HAP-1 (cell line): ENCODE measurements at regions not wholly inside any gene's neighbourhood (a gene's known extent, or its start where the extent isn't known, plus 50 kb on each side); places are given as distances from the start of the nearest gene placed in this dataset.
"Not testable (repeated sequence)": the region's sequence is repeated elsewhere in the genome, so short reads cannot be mapped to it uniquely, and the experiment has no call there.

Experiments
- DNase-seq, 2 experiments: peaks; one replicate each; pipeline ENCODE4 v3.0.0-alpha.2; 2016 to 2020; ENCODE audit warnings: low spot score in 2 of 2
- H3K27me3 ChIP-seq: fragments of 250-450 bp; sonication (Bioruptor Pico); 2 replicates; pipeline ENCODE4 v1.5.1; 2020; ENCODE audit warnings: low read depth, mild to moderate bottlenecking, moderate library complexity
- H3K36me3 ChIP-seq: fragments of 250-450 bp; sonication (Bioruptor Pico); replicated peaks from 2 replicates; pipeline ENCODE4 v1.5.1; 2020; ENCODE audit warnings: mild to moderate bottlenecking
- H3K4me1 ChIP-seq: fragments of 250-450 bp; sonication (Bioruptor Pico); 2 replicates; pipeline ENCODE4 v1.5.1; 2020; ENCODE audit warnings: mild to moderate bottlenecking
- H3K4me3 ChIP-seq: fragments of 250-450 bp; sonication (Bioruptor Pico); 2 replicates; pipeline ENCODE4 v1.5.1; 2020; ENCODE audit warnings: mild to moderate bottlenecking, moderate library complexity
- H3K9me3 ChIP-seq: fragments of 250-450 bp; sonication (Bioruptor Pico); 2 replicates; pipeline ENCODE4 v1.5.1; 2020; ENCODE audit warnings: mild to moderate bottlenecking, moderate library complexity
- in situ Hi-C: fragments of 300-500 bp; cut with MboI; formaldehyde crosslinking; loops from 3 replicates; pipeline ENCODE4 v1.14.3; 2020; ENCODE audit warnings: low sequenced_read_pairs, inconsistent platforms, mixed read lengths

DNA sequence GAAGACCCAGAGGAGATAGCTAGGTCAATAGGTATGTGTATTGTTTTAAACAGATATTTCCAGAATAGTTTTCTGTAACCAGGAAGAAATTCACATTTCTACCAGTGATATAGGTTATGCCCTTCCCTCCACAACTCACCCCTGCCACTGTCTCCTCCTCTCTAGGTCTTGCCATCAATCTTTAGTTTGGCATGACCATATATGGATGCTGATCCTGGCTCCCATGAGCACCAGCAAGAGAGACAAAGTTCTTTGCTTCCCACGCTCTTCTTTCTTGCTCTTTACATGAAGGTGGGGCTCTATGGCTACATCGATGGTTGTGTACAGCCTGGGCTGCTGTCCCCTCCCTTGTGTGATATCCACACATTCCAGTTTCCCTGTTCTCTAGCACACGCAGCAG is 459.4 kb upstream of the ID4 start:
- Histone ChIP-seq H3K9me3 (no peaks in the 10 kb centered on the region), H3K27me3 (no peaks in the 10 kb centered on the region), H3K4me1 (no peaks in the 10 kb centered on the region), H3K4me3 (no peak overlapping the region), H3K36me3 (no peaks in the 10 kb centered on the region)
- in situ Hi-C loops = no loop called here
- no peak for DNase-seq

DNA sequence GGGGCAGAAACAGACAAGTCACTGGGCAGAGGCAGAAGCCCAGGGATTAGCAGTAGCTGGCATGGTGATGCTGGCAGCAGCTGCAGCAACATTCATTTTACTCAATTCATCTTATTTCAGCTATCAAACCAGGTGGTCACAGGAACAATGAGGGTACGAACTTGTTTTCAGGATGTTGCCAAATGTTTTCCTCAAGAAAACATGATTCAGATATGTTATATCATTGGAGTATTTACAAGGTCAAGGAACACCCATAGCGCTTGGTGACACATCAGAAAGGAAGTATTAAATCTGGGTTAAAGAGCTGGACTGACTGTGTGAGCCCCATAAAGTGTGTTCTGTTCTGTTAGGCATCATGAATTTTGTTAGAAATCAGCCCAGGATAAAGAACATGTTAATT is 456.9 kb upstream of the ID4 start:
- no peaks in the 10 kb centered on the region for H3K36me3 ChIP-seq
- no peak overlapping the region for H3K4me3 ChIP-seq
- H3K9me3 ChIP-seq = no peaks in the 10 kb centered on the region
- H3K4me1 ChIP-seq = no peaks in the 10 kb centered on the region
- no peak for DNase-seq
- H3K27me3 ChIP-seq = no peaks in the 10 kb centered on the region
- in situ Hi-C loops = no loop called here

DNA sequence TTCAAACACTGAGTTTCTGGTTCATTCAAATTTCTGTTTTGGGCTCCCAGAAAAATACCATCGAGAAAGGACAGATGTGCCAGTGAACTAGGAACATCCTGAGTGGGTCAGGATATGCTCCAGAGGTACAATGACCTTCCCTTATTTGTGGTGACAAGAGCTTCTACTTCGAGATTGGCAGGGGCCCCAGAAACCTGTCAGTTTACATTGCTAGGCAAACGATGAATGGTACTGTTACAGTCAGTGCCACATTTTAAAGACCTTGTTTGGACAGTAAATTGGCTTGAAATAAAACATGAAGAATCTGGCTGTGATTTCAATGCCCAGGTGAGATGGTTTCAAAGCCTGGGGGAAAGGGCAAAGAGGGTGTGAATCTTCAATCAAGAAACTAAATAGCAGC is 454.5 kb upstream of the ID4 start:
- in situ Hi-C loops = no loop called here
- DNase-seq = no peak
- Histone ChIP-seq H3K36me3 (no peaks in the 10 kb centered on the region), H3K9me3 (no peaks in the 10 kb centered on the region), H3K4me1 (no peaks in the 10 kb centered on the region), H3K4me3 (no peak overlapping the region), H3K27me3 (no peaks in the 10 kb centered on the region)

DNA sequence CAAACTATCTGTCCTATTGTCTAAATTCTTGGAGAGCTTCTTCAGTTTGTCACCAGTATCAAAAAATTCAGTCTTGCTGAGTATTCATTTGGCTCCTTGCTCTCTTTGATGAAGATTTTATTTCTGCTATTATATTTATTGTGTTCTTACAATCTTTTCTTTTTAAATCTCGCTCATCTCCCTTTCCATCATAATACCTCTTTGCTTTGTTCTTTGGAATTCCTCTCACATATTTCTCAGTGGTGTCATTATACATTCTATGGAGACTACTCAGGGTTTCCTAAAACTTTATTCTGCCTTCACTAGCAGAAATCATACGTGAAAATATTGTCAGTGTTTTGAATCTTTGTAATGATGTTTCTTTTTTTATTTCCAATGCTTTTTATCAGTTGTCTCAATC is 445.2 kb upstream of the ID4 start:
- H3K4me3 ChIP-seq = no peak overlapping the region
- H3K9me3 ChIP-seq = no peaks in the 10 kb centered on the region
- no peaks in the 10 kb centered on the region for H3K27me3 ChIP-seq
- DNase-seq = no peak
- in situ Hi-C loops = no loop called here
- no peaks in the 10 kb centered on the region for H3K4me1 ChIP-seq
- no peaks in the 10 kb centered on the region for H3K36me3 ChIP-seq

DNA sequence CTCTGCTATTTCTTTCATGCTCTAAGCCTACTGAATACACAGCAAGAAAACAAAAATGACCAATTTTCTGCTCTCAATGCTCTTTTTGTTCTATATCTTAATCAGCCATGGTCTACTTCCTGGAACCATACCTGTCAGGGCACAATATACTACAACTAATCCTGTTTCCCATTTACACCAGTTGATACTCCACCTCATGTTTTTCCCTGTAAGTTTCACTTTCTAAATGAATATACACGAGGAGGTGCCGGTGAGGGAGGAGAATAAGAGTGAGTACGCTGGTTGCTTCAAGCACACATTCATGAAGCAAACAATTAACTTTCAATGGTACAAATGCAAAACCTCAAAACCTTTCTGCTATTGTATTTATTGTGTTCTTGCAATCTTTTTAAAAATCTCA is 443.1 kb upstream of the ID4 start:
- Histone ChIP-seq H3K27me3 (no peaks in the 10 kb centered on the region), H3K36me3 (no peaks in the 10 kb centered on the region), H3K4me3 (no peak overlapping the region), H3K4me1 (no peaks in the 10 kb centered on the region), H3K9me3 (no peaks in the 10 kb centered on the region)
- in situ Hi-C loops = no loop called here
- DNase-seq = peak in 1 of 2 experiments; percentile 11

DNA sequence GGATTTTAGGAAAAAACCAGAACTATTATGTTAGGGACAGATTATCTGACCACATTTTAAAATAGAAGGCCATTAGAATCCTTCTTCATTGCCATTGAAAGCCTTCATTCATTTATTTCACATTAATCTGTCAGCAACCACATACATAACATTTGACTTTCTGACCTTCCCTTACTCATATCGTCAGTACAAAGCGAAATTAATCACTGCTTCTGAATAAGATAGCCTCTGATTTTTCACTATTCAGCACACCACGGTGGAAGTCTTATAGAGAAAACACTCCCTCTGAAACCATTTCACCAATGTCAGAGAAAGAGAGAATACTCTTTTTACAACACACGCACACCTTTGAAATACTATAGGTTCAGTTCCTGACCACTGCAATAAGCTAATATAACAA is 442.5 kb upstream of the ID4 start:
- no peaks in the 10 kb centered on the region for H3K36me3 ChIP-seq
- H3K4me3 ChIP-seq = no peak overlapping the region
- H3K4me1 ChIP-seq = no peaks in the 10 kb centered on the region
- in situ Hi-C loops = no loop called here
- H3K27me3 ChIP-seq = no peaks in the 10 kb centered on the region
- DNase-seq = no peak
- no peaks in the 10 kb centered on the region for H3K9me3 ChIP-seq

DNA sequence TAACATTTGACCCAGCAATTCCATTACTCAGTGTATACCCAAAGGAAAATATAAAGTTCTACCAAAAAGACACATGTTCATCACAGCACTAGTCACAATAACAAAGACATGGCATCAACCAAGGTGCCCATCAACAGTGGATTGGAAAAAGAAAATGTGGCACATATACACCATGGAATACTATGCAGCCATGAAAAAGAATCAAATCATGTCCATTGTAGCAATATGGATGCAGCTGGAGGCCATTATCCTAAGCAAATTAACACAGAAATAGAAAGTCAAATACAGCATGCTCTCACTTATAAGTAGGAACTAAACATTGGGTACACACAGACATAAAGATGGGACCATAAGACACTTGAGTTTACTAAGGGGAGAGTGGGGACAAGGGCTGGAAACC is 441.9 kb upstream of the ID4 start:
- no peaks in the 10 kb centered on the region for H3K4me1 ChIP-seq

DNA sequence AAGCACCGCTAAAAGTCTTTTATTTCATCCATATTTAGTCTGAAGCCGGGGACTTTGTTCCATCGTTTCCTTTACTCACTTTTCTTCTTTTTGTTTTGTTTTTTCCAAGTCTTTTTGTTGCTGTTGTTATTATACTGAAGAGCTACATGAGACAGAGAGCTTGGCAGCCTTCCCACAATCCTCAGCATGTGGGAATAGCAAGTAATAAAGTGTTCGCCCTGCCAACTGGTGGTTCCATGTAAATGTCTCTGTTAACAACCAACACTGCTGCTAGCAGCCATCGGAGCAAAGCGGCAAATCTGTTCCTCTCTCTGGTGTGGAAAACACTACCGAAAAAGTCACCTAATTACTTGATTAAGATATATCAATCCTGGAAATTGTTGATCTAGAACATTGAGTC is 437.8 kb upstream of the ID4 start:
- in situ Hi-C loops = no loop called here
- Histone ChIP-seq H3K4me1 (no peaks in the 10 kb centered on the region), H3K36me3 (no peaks in the 10 kb centered on the region), H3K27me3 (no peaks in the 10 kb centered on the region), H3K4me3 (no peak overlapping the region), H3K9me3 (no peaks in the 10 kb centered on the region)
- DNase-seq = no peak

More for the DNA sequence above, 441.9 kb upstream of the ID4 start:
- Histone ChIP-seq H3K9me3 (no peaks in the 10 kb centered on the region), H3K4me3 (no peak overlapping the region), H3K36me3 (no peaks in the 10 kb centered on the region), H3K27me3 (no peaks in the 10 kb centered on the region)
- in situ Hi-C loops = no loop called here
- no peak for DNase-seq

DNA sequence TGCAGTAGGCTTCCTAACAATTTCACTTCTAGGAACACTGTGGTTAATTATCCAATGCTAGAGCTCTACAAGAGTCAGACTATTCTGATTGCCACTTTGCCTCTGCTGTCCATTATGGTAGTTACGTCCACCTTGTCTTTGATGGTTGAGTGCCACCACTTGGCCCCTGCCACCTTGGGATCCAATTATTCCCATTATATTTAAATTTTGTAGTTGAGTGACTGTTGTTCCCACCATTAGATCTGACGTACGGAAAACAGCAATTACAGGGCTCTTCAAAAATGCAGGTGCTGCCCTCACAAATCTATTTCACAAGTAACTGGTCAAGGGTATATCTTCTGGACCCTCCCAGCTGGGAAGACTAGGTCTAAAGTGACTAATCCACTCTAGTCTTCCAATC is 432.3 kb upstream of the ID4 start:
- H3K27me3 ChIP-seq, H3K36me3 ChIP-seq, H3K4me3 ChIP-seq, H3K4me1 ChIP-seq, DNase-seq, in situ Hi-C loops, H3K9me3 ChIP-seq: not testable (repeated sequence)

DNA sequence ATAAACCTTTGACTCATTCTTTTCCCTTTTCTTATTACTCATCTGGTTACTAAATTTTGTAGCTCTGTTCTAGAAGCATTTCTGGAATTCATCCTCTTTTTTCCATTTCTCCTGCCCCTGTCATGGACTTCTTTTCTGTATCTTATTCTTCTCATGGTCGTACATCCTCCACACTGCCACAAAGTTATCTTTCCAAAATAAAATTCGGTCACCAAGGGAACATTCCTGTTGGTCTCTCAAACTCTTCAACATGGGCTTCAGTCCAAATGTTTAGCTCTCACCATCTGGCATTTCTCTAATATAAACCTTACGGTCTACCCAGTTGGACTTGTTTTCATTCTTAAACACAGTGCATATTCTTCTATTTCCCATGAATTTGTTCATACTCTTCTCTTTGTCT is 428.8 kb upstream of the ID4 start:
- no peaks in the 10 kb centered on the region for H3K36me3 ChIP-seq
- H3K4me1 ChIP-seq = no peaks in the 10 kb centered on the region
- in situ Hi-C loops = no loop called here
- no peak for DNase-seq
- no peaks in the 10 kb centered on the region for H3K9me3 ChIP-seq
- no peaks in the 10 kb centered on the region for H3K27me3 ChIP-seq
- no peak overlapping the region for H3K4me3 ChIP-seq

DNA sequence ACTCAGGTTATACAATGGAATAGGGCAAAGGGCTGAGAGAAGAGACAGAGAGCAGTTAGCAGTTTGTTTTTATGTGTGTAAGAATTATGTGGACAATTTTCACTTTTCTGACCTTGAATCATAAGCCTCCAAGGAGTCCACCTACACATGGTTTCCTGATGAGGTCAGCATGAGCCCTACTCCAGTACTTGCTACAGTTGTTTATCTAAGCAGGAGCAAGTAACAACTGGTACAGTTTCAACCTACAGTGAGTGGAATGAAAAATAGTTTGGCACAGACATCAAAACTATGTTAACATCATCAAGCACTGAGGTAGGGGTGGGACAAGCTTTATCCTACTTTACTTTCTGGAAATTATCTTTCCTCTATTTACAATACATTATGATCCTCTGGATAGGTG is 426.7 kb upstream of the ID4 start:
- no peak for DNase-seq
- Histone ChIP-seq H3K9me3 (no peaks in the 10 kb centered on the region), H3K27me3 (no peaks in the 10 kb centered on the region)

DNA sequence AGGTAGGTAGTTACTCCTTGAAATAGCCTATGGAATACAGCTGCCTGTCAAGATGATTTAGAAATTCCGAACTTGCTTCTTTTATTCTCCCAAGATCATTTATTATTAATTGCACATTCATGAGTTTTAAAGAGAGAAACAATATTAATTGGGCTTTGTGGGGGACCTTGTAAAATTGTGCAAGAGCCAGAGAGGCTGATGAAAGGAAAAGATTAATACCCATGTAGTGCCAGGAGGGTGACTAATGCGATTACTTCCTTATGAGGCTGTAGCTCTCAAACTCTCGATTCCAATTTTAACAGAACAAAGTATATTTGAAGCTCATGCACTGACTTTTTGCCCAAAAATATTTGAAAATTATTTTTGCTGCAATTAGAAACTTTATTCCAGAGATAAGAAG is 423.8 kb upstream of the ID4 start:
- in situ Hi-C loops = no loop called here
- Histone ChIP-seq H3K4me1 (no peaks in the 10 kb centered on the region), H3K4me3 (no peak overlapping the region), H3K27me3 (no peaks in the 10 kb centered on the region), H3K9me3 (no peaks in the 10 kb centered on the region), H3K36me3 (no peaks in the 10 kb centered on the region)
- DNase-seq = no peak

More for the DNA sequence above, 426.7 kb upstream of the ID4 start:
- Histone ChIP-seq H3K4me3 (no peak overlapping the region), H3K36me3 (no peaks in the 10 kb centered on the region), H3K4me1 (no peaks in the 10 kb centered on the region)
- in situ Hi-C loops = no loop called here

DNA sequence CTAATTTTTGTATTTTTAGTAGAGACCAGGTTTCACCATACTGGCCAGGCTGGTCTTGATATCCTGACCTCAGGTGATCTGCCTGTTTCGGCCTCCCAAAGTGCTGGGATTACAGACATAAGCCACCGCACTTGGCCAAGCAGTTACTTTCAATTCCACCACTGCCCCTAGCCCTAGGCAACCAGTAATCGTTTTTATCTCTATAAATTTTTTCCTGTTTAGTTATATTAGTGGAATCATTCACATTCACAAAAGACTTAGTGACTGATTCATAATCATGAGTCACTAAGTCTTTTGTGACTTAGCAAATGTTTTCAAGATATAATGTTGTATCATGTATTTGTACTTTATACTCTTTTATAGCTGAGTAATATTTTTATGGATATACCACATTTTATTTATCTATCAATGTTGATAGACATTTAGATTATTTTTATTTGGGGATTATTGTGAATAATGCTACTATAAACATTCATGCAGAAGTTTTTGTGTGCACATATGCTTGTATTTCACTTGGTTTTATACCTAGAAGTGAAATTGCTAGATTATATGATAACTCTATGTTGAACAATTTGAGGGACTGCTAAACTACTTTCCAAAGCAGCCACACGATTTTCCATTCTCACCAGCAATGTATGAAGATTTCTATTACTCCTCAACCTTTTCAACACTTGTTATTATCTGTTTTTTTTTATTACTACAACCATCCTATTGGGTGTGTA is 421.4 kb upstream of the ID4 start:
- DNase-seq = no peak
- H3K4me3 ChIP-seq = no peak overlapping the region
- no peaks in the 10 kb centered on the region for H3K4me1 ChIP-seq
- in situ Hi-C loops = no loop called here
- H3K27me3 ChIP-seq = no peaks in the 10 kb centered on the region
- no peaks in the 10 kb centered on the region for H3K36me3 ChIP-seq
- no peaks in the 10 kb centered on the region for H3K9me3 ChIP-seq

DNA sequence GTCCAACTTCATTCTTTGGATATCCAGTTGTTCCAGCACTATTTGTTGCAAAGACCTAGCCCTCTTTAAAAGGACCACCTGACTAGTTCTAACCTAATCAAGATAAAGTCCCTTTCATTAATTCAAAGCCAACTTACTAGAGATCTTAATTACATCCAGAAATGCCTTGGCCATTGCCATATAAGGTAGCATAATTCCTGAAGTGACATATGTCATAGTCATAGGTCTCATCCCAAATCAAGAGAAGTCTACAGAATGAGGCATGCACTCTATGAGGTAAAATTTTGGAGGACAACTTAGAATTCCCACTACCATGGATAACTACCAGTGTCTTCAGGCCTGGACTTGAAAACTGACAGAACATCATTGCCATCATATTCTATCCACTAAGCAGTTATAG is 420.4 kb upstream of the ID4 start:
- no peaks in the 10 kb centered on the region for H3K9me3 ChIP-seq
- H3K27me3 ChIP-seq = no peaks in the 10 kb centered on the region
- no peak overlapping the region for H3K4me3 ChIP-seq
- in situ Hi-C loops = no loop called here
- no peak for DNase-seq
- no peaks in the 10 kb centered on the region for H3K36me3 ChIP-seq
- H3K4me1 ChIP-seq = no peaks in the 10 kb centered on the region

DNA sequence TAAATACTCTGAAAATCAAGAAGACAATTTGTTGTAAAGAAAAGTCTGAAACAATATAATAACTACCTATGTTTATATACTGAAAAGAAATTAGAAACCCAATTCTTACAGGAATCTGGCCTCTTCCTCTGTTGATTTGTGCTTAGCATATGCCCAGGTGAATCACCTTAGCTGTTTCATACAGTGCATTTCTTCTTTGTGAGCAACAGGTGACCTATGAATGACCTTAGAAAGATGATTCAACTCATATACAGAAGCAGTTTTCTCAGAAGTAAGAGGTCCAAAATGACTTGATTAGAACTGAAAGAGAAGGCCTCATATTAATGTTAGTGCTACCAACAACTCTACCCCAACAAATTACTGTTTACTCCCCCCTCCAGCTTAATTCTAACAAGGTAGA is 419.5 kb upstream of the ID4 start:
- in situ Hi-C loops = no loop called here
- no peak for DNase-seq

More for the DNA sequence above, 419.5 kb upstream of the ID4 start:
- Histone ChIP-seq H3K4me3 (no peak overlapping the region), H3K4me1 (no peaks in the 10 kb centered on the region), H3K9me3 (no peaks in the 10 kb centered on the region), H3K36me3 (no peaks in the 10 kb centered on the region), H3K27me3 (no peaks in the 10 kb centered on the region)
